CD1c-positive myeloid dendritic cell (primary cell): ENCODE measurements at regions not wholly inside any gene's neighbourhood (a gene's known extent, or its start where the extent isn't known, plus 50 kb on each side); places are given as distances from the start of the nearest gene placed in this dataset.
A peak's percentile ranks its signal among the peaks of the same experiment; 100 is the strongest.
"Not testable (repeated sequence)": the region's sequence is repeated elsewhere in the genome, so short reads cannot be mapped to it uniquely, and the experiment has no call there.

Experiments
- DNase-seq: peaks from one replicate; pipeline ENCODE4 v3.0.0-alpha.2; 2016; ENCODE audit errors: extremely low spot score

DNA sequence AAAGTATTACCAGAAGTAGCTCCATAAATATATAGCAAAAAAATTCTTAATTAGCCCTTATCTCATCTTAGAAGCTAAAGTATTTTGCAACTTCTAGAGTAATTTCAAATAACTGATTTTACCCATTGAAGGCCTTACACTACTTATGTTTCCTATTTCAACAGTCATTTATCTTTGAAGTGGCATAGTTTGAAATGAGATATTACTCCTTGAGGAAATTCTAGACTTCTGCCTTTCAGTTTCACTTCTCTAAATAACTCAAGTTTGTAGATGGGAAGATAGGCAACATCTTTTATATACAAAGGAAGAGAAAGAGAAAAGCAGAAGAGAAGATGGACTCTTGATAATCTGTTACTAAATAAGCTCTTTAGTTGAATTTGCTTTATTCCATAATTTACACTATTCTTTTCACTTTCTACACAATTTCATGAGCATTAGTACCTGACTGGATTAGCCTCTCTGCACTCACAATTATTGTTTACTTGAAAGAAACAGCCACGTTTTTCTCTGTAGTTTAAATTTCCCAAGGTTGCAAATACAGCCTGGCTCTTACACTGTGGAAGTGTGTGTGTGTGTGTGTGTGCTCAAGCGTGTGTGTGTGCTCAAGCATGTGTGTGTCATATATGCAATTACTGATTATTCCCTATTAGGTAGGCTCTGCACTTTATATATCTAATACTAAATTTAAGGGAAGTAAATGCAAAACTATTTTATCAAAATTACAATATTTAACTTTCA lies 60.6 kb upstream of the EMB start:
- DNase-seq: peak; percentile 83

DNA sequence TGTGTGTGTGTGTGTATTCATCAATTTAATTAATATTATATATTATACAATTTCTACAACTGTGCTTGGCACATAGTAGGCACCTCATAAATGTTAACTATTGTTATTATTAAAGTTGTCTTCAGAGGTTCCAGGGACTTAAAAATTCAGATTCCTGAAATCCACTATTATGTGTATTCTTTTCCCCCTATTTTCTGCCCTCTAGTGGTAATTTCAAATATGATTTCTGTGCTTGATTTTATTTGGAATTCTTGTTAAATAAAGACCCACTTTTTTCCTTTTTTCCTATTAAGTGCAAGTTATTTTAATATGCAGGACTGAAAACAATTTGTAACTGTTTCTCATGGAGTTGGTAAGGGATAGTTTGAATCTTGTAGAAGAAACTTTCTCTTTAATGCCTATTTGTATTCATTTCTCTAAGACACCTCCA lies 72.0 kb upstream of the EMB start:
- peak; percentile 15 for DNase-seq

DNA sequence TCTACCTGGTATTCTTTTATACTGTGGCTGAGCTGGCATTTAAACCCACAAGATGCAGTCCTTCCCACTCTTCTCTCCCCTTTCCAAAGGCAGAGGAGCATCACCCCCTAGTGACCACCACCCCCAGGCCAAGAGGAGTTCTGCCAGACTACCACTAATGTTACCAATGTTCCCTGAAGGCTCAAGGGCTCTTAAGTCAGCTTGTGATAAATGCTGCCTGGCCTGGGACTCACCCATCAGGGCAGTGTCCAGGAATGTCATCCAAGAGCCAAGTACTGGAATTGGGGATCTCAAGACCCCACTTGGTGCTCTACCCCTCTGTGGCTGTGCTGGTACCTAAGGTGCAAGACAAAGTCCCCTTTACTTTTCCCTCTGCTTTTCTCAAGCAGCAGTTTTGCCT lies 80.0 kb upstream of the EMB start:
- DNase-seq: not testable (repeated sequence)

DNA sequence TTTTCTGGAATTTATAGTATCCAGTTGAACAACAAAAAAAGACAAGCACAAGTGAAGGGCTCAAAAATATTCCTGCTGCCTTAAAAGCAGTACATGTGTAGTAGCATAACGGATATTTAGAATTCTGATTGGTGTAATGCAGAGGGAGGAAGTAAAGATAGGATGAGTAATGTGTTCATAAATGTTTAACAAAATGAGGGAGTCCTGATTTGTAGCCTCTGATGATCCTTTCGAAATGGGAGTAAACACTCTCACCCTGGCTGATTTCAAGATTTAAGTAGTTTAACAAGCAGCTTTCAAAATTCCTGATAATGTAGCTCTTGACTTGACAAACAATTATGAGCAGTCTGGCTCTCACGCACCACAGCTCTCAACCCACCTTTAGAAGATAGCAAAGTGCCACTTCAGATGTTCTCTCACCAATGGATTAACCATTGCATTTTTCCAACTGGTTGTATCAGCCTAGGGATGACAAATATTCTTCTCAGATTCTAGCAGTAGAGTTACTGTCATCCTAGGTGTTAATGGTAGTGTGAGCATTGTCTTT lies 86.5 kb upstream of the EMB start:
- DNase-seq: not testable (repeated sequence)

DNA sequence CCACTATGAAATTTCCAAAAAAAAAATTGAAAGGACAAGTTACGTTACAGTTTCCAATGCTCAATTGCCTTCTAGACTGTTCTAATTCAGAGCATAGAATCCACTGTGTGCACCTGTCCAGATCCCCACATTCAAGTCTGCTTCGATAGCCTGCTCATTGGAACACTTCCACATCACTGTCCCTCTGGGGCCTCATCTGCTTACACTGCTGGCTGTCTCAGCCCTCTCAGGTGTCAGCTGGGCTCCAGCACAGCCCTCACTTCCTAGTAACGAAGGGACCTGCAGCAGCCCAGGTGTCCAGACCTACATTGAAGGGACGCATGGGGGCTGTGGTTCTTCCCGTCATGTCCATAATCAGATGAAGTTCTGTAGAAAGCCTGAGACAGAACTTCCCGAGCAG lies 94.3 kb upstream of the EMB start:
- no peak for DNase-seq

DNA sequence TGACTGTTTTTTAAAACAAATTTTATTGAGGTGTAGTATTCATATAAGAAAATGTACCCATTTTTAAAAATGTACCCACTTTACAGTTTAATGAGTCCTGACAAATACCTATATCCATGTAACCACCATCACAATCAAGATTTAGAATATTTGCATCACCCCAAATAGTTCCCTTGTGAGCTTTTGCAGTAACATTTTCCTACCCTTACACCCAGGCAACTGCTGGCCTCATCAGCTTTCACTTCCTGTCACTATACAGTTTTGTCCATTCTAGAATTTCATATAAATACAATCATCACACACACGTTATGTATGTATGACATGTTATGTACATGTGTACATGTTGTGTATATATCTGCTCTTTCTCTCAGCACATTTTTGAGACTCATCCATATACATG lies 96.4 kb upstream of the EMB start:
- DNase-seq: peak; percentile 22

DNA sequence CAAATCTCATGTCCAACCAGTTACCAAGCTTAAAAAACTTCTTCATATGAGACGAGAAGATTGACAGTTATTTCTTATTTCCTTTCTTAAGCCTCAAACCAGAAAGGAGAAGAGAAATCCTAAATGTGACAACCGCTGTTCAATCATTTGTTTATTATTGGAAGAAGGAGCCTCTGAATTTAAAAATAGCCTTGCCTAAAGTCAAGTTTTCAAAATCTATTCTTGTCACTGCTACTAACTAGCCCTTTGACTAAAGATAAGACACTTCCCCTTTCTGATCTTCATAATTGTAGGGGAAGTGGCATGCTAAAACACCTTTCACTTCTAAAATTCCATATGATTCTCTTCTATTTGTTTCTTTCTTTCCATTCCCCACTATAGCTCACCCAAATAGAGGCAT lies 106.2 kb upstream of the EMB start:
- DNase-seq: peak; percentile 21

DNA sequence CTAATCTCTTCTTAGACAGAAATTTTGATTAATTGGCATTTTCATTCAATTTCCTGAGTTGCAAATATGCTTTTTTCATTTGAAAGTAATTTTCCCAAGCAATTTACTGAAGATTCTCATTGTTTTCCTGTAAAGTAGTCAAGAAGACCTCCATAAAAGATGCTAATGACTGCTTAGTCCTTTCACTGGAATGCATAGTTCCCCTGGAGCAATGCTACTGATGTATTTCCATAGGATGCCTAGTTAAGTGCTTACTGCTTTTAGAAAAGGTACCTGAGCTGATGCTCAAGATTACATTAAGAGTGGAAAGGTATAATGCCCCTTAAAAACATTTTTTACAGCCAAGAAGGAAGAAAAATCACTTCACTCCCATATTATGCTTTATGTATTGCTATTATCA lies 109.2 kb upstream of the EMB start:
- no peak for DNase-seq

DNA sequence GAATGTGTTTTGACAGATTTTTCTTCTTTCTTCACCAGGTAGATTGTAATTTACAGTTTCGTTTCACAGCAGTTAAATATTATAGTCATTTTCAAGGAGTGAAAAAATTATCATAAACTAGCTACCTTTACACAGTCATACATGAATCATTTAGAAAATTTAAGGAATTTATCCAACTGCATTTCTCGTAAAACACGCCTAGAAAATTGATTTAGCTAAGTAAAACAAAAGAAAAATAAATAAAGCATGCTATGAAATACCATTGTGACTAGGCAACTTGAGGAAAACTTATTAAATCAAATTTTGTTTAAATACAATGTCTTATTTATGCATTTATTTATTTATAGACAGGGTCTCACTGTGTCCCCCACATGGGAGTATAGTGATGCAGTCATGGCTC lies 109.9 kb upstream of the EMB start:
- DNase-seq: no peak

DNA sequence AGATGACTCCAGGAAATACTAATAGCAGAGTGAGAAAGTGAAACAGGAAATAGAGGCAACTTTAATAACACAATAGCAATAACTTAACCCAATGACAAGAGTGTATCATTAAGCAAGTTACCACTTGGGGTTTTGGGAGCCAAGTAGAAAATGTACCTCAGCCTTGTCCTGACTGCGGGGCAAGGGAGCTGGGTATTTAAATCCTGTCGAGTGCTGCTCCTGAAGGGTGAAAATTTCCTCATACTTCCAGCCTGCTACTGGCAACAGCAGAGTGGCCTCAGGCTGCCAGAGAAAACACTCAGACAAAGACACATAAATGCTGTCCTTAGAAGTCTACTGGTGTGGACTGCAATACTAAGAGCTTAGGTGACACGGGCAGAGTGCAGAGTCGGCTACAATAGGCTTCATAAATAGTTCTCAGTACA lies 112.5 kb upstream of the EMB start:
- no peak for DNase-seq

DNA sequence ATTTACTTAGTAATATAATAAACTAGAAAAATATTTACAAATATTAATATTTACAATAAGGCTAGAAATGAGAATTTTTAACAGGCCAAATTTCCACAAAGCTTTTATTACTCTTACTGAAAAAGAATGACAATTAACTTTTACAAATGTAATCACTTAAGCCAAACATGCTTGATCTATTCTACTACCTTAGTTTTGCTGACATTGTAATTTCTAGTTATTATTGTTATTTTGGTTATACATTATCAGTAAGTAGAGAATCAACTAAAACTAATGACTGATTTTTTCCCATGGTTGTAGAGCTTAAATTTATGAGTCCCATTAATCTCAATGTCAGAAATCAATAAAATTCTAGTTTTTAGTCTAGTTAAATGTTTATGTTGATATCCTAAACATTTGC lies 107.8 kb upstream of the PARP8 start:
- not testable (repeated sequence) for DNase-seq

DNA sequence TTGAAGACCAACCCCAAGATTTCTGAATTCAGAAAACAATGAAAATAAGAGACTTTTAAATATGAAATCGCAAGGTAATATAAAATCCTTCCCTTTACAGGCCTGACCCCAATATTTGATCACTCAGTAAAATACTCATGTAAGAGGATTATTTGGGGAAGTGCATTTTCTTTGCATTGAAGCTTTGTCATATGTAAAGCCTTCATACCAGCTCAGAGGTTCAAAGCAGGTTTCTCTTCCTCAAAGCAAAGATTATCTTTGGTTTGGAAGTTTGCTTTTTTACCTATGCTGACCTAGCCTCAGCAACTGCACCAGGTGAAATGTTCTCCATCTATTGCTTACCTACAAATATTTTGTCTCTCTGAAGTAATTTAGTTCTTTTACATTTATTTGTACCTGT lies 106.5 kb upstream of the PARP8 start:
- peak; percentile 42 for DNase-seq

DNA sequence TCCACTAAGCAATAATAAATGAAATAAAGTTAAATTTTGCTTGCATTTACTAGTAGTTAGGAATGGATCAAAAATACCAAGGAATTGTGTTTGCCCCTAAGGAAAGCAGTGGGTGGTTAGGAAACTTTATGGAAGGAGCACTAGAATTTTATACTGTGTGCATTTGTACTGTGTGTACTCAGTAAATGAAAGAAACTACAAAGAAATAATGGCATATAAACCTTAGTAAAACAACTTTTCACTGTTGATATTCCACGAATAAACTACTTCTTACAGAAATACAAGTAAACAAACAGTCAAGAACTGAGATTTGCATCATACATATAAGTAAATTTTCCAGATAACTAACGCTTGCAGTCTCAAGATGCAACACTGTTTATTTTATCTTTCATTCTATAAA lies 103.7 kb upstream of the PARP8 start:
- no peak for DNase-seq

DNA sequence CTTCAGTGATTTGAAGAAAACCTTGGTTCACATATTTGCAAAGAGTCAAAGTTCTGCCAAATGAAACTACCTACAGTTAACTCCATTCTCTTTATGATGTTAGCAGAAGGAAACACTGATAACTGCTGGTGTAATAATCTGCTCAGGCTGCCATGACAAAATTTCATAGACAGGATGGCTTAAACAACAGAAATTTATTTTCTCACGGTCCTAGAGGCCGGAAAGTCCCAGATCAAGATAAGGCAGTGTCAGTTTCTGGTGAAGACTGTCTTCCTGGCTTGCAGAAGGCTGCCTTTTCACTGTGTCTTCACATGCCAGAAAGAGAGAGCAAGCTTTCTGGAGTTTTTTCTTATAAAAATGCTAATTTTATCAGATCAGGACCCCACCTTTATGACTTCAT lies 102.4 kb upstream of the PARP8 start:
- DNase-seq: no peak

DNA sequence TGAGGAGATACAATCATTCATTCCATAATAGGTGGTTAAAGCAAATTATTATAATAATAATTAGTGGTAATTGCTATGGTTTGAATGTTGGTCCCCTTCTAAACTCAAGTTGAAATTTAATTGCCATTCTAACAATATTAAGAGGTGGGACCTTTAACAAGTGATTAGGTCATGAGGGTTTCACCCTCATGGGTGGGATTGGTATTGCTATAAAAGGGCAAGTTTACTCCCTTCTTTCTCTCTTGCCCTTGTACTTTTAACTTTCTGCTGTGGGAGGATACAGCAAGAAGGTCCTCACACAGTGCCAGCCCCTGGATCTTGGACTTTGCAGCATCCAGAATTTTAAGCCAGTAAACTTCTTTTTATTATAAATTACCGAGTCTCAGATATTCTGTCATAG lies 101.9 kb upstream of the PARP8 start:
- DNase-seq: no peak

DNA sequence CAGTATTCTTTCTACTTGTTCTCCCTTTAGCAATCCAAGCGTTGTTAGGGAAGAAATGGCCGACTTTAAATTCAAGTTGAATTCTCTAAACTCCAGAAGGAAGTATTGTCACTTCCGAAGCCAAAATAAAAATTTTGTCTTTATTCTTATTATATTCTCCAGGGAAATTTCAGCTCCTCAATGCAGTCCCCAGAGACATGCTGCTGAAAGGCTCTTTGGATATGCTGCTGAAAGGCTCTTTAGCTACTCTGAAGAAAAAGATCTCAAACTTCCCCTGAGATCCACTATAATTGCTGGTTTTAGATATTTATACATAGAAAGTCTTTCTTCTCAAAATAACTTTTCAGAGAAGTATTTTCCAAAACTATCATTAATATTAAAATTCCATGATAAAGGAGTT lies 92.3 kb upstream of the PARP8 start:
- no peak for DNase-seq

DNA sequence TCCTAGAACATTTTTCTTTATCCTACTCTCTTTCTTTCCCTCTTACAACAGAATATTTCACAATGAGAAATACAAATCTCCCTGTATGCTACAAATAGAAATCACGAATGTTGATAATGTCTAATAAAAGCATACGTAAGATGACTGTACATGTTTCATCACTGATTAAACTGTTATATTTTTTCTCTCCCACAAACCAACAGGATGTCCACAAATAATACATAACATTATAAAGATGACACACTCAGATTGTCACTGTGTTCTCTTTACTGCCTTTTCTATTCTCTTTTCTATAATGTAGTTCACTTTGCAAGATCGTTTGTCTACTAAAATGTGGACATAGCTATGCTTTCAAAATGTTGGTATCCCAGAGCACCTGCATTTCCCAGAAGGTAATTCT lies 90.7 kb upstream of the PARP8 start:
- no peak for DNase-seq

DNA sequence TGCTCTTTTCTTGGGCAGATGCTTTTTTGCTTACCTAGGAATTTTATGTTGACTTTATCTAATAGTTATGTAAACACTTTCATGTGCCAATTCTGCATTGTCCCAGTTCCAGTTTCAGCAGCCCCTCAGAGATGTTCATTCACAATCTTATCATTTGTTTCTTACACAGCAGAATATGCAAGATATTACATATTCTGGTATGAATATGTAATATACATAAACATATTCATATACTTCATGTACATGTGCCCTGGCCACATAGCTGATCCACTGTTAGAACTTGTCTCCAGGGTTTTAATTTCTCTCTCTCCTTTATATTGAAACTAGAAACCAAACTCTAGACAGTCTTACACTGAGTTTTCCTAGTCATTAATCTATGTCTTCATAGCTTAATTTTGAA lies 90.2 kb upstream of the PARP8 start:
- DNase-seq: no peak

DNA sequence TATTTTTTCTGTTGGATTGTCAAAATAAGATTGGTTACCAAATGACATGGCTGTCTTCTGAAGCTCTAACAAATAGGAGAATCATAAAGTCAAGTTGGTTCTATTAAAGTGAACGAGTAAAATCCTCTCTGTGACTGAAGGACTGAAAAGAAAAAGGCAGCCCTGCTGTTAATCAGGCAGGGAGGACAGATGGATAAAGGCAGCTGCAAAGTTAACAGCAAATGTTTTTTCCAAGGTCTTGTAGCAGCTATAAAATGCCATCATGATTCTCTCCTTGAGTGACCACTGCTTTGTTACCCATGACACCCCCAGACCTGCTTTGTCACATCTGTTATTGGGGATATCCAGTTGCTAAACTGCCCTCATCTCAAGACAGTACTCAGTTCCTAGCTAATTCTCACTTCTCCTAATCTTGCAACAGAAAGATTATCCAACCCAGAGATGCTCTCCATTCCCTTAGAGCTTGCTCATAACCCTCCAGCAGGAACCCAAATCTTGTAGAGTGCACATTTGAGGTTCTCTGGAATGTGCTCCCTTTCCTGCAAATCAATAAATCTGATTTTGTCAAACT lies 89.7 kb upstream of the PARP8 start:
- peak; percentile 21 for DNase-seq

DNA sequence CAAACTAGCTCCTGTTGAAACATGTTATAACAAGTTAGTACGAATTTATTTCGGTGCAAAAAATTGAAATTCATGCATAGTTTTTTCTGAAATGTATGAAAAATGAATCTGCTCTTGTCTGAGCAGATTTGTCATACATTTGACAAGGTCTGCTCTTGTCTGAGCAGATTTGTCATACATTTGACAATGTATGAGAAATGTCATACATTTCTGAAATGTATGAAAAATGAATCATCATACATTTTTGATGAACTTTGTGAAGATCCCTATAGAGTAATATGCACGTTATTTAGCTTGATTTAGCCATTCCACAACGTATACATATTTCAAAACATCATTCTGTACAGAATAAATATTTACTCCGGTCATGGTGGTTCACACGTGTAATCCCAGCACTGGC lies 85.9 kb upstream of the PARP8 start:
- no peak for DNase-seq

DNA sequence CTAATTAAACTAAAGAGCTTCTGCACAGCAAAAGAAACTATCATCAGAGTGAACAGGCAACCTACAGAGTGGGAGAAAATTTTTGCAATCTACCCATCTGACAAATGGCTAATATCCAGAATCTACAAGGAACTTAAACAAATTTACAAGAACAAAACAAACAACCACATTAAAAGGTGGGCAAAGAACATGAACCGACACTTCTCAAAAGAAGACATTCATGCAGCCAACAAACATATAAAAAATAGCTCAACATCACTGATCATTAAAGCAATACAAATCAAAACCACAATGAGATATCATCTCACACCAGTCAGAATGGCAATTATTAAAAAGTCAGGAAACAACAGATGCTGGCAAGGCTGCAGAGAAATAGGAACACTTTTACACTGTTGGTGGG lies 84.6 kb upstream of the PARP8 start:
- DNase-seq: not testable (repeated sequence)

DNA sequence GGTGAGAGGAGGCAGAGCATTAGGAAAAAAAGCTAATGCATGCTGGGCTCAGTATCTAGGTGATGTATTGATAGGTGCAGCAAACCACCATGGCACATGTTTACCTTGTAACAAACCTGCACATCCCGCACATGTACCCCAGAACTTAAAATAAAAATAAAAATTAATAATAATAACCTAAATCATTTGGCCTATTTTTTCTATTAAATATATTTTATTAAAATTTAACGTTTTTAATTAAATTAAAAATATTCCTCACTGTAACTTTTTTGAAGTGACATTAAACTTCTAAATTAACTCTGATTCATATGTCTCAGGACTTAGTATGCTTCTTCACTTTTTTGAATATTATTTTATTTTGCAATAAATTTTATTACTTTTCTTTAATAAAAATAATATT lies 83.7 kb upstream of the PARP8 start:
- DNase-seq: no peak

DNA sequence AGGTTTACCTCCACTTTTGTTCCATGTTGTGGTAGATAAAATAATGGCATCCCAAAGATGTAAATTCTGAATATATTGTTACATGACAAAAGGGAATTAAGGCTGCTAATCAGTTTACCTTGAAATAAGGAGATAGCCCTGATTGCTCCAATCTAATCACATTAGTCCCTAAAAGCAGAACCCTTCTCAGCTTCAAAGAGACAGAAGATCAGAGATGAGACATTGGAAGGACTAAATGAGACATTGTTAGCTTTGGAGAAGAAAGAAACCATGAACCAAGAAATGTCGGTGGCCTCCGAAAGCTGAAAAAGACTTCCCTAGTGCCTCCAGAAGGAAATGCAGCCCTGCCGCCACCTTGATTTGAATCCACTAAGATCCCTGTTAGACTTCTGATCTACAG lies 82.8 kb upstream of the PARP8 start:
- no peak for DNase-seq

DNA sequence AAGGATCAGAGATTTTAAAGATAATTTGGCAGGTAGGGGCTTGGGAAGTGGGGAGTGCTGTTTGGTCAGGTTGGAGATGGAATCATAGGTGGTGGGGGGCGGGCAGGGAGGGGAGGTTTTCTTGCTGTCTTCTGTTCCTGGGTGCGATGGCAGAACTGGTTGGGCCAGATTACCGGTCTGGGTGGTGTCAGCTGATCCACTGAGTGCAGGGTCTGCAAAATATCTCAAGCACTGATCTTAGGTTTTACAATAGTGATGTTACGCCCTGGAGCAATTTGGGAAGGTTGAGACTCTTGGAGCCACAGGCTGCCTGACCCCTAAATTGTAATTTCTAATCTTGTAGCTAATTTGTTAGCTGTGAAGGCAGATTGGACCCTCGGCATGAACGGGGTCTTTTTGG lies 78.0 kb upstream of the PARP8 start:
- DNase-seq: not testable (repeated sequence)
